ENCODE measurements at regions not wholly inside any gene's neighbourhood (a gene's known extent, or its start where the extent isn't known, plus 50 kb on each side); places are given as distances from the start of the nearest gene placed in this dataset. TPM values are rescaled to one million over a fixed set of nuclear protein-coding genes. Genes with fewer than 3 reads are reported as not detected.

- TF ChIP-seq CTCF (IDR thresholded peaks at IDR 0.05): no peak
- no peak for TF ChIP-seq EP300 (IDR thresholded peaks at IDR 0.05)
- TF ChIP-seq POLR2A (IDR thresholded peaks at IDR 0.05): no peak
- H3K27me3 ChIP-seq: no peaks in the 10 kb centered on the region
- no peak for DNase-seq (ENCODE audit: low spot score in 2 of 2)
These were observed 65.6 kb upstream of the E2F8 start for GRCh38 chr11:19306179-19306944.

GRCh38 chr11:19301361-19301760 is 60.6 kb upstream of the E2F8 start:
- H3K36me3 ChIP-seq: no peaks in the 10 kb centered on the region
- WGBS, 2 donors: 94 to 97% methylated on average over 1 of the region's 1 CpG
- DNase-seq (ENCODE audit: low spot score in 2 of 2): no peak
- no peak overlapping the region for H3K27ac ChIP-seq
- no peaks in the 10 kb centered on the region for H3K4me1 ChIP-seq
- no peaks in the 10 kb centered on the region for H3K9me3 ChIP-seq
- TF ChIP-seq POLR2A (IDR thresholded peaks at IDR 0.05): no peak
- no peak for TF ChIP-seq CTCF (IDR thresholded peaks at IDR 0.05)
- no peak overlapping the region for H3K4me3 ChIP-seq
- H3K27me3 ChIP-seq: no peaks in the 10 kb centered on the region

More at GRCh38 chr11:19306179-19306944, 65.6 kb upstream of the E2F8 start:
- H3K27ac ChIP-seq: no peak overlapping the region
- no peak overlapping the region for H3K4me3 ChIP-seq
- H3K4me1 ChIP-seq: peaks cover 0 to 3% (median 0%) of the 10 kb centered on the region in 4 donors
- WGBS, 2 donors: 70 to 72% methylated on average over 9 of the region's 9 CpGs
- no peaks in the 10 kb centered on the region for H3K36me3 ChIP-seq
- H3K9me3 ChIP-seq: no peaks in the 10 kb centered on the region

- H3K4me3 ChIP-seq: no peak overlapping the region
- no peaks in the 10 kb centered on the region for H3K27me3 ChIP-seq
- H3K27ac ChIP-seq: no peak overlapping the region
- no peak for DNase-seq (ENCODE audit: low spot score in 2 of 2)
- H3K4me1 ChIP-seq: no peaks in the 10 kb centered on the region
- no peaks in the 10 kb centered on the region for H3K9me3 ChIP-seq
- WGBS, 2 donors: 72 to 87% methylated on average over 4 of the region's 4 CpGs
- no peaks in the 10 kb centered on the region for H3K36me3 ChIP-seq
- TF ChIP-seq CTCF (IDR thresholded peaks at IDR 0.05) (no peak), EP300 (IDR thresholded peaks at IDR 0.05) (no peak), POLR2A (IDR thresholded peaks at IDR 0.05) (no peak)
These were observed 53.7 kb upstream of the E2F8 start for GRCh38 chr11:19294444-19294843.

GRCh38 chr11:19291064-19291463 is 50.3 kb upstream of the E2F8 start:
- TF ChIP-seq POLR2A (IDR thresholded peaks at IDR 0.05) (no peak), EP300 (IDR thresholded peaks at IDR 0.05) (no peak), CTCF (IDR thresholded peaks at IDR 0.05) (no peak)
- H3K4me1 ChIP-seq: no peaks in the 10 kb centered on the region
- no peak overlapping the region for H3K4me3 ChIP-seq
- peaks cover 0 to 3% of the 10 kb centered on the region in 2 donors for H3K27me3 ChIP-seq
- no peaks in the 10 kb centered on the region for H3K36me3 ChIP-seq
- DNase-seq (ENCODE audit: low spot score in 2 of 2): no peak
- WGBS, 2 donors: 46 to 61% methylated on average over 2 of the region's 2 CpGs
- no peak overlapping the region for H3K27ac ChIP-seq
- H3K9me3 ChIP-seq: no peaks in the 10 kb centered on the region

Small RNA genes lying in the stretch of these regions (small RNA-seq; reads per million reads assigned to genes)
- not detected for gene MIR4486
- gene RF00408: not detected
- gene RNA5SP335: not detected
